Endothelial cell of umbilical vein (primary cell): ENCODE measurements at regions not wholly inside any gene's neighbourhood (a gene's known extent, or its start where the extent isn't known, plus 50 kb on each side); places are given as distances from the start of the nearest gene placed in this dataset.

Source experiments
- BruUV-seq: library from RNA; stranded (reverse); fragments of 400-500 nt; replicated peaks from 2 replicates; lab custom pipeline; 2021; lab: Mats Ljungman, UMichigan
- CTCF ChIA-PET: fragments of 300-600, 350-600 bp; sonication (Branson Sonifier 250); formaldehyde crosslinking; loops from one replicate; lab custom pipeline; 2021; ENCODE audit warnings: antibody characterized with exemption, inconsistent platforms; lab: Charles Lee
- POLR2A ChIA-PET: fragments of 300-600, 350-600 bp; sonication (Branson Sonifier 250); formaldehyde crosslinking; loops from one replicate; lab custom pipeline; 2021; ENCODE audit warnings: antibody characterized with exemption, inconsistent platforms; lab: Charles Lee
- DNase-seq: peaks from one replicate; pipeline ENCODE4 v3.0.0-alpha.2; 2011; ENCODE audit warnings: low read depth, low spot score
- FAIRE-seq: peaks from 2 replicates; lab custom pipeline; 2011; peaks lifted over from hg19 to GRCh38; lab: Jason Lieb, UNC
- H2AFZ ChIP-seq: 2 replicates; pipeline ENCODE4 v1.6.0; 2012; ENCODE audit warnings: low read depth, low read length, control low read depth, inconsistent platforms
- H3K27ac ChIP-seq: 2 replicates; pipeline ENCODE4 v1.5.1; 2011; ENCODE audit warnings: low read depth, mild to moderate bottlenecking, control low read depth, low read length, moderate library complexity; ENCODE audit not compliant: insufficient read depth
- H3K27me3 ChIP-seq, 2 experiments: 2 replicates each; pipeline versions ENCODE4 v1.6.0 to v1.6.1; 2011; ENCODE audit warnings: low read length in 2 of 2, mixed read lengths in 1 of 2; ENCODE audit not compliant: control insufficient read depth in 2 of 2, insufficient read depth in 2 of 2
- H3K36me3 ChIP-seq, 2 experiments: 2 replicates in 1 of 2; 3 replicates in 1 of 2; pipeline ENCODE4 v1.5.1; 2011; ENCODE audit warnings: low read length in 2 of 2, mild to moderate bottlenecking in 1 of 2, moderate library complexity in 1 of 2; ENCODE audit not compliant: control insufficient read depth in 2 of 2, insufficient read depth in 2 of 2; ENCODE audit errors: extremely low read depth in 1 of 2
- H3K4me1 ChIP-seq: 3 replicates; pipeline ENCODE4 v1.5.1; 2011; ENCODE audit warnings: mild to moderate bottlenecking, low read length; ENCODE audit not compliant: control insufficient read depth, insufficient read depth; ENCODE audit errors: extremely low read depth
- H3K4me2 ChIP-seq: 2 replicates; pipeline ENCODE4 v1.6.1; 2011; ENCODE audit warnings: low read length, control low read depth, mixed read lengths; ENCODE audit not compliant: insufficient read depth
- H3K4me3 ChIP-seq, 3 experiments: fragments of 200-600 bp in 1 of 3; sonication (generic), shearing (Covaris generic) in 1 of 3; replicated peaks in 1 of 3; 2 replicates each; pipeline ENCODE4 v1.5.1; 2011 to 2016; ENCODE audit warnings: control low read depth in 3 of 3, low read length in 3 of 3, mild to moderate bottlenecking in 2 of 3, inconsistent platforms in 1 of 3, low read depth in 1 of 3, moderate library complexity in 1 of 3; ENCODE audit not compliant: insufficient read depth in 1 of 3
- H3K79me2 ChIP-seq: 2 replicates; pipeline ENCODE4 v1.6.0; 2012; ENCODE audit warnings: low read length, inconsistent platforms; ENCODE audit not compliant: control insufficient read depth, insufficient read depth
- H3K9ac ChIP-seq: replicated peaks from 2 replicates; pipeline ENCODE3; 2011; ENCODE audit warnings: low read length, control low read depth; ENCODE audit not compliant: insufficient read depth; ENCODE audit errors: extremely low read depth
- H3K9me1 ChIP-seq: replicated peaks from 3 replicates; pipeline ENCODE4 v1.6.0; 2011; ENCODE audit warnings: mild to moderate bottlenecking, low read length; ENCODE audit not compliant: control insufficient read depth, insufficient read depth; ENCODE audit errors: extremely low read depth
- H3K9me3 ChIP-seq: replicated peaks from 2 replicates; pipeline ENCODE4 v1.5.1; 2012; ENCODE audit warnings: low read length, inconsistent platforms; ENCODE audit not compliant: control insufficient read depth, insufficient read depth
- H4K20me1 ChIP-seq: replicated peaks from 2 replicates; pipeline ENCODE3; 2011; ENCODE audit warnings: mild to moderate bottlenecking, low read length; ENCODE audit not compliant: control insufficient read depth, insufficient read depth; ENCODE audit errors: extremely low read depth
- CTCF ChIP-seq, 2 donors: IDR thresholded peaks; 1 replicate in 1 of 2; 2 replicates in 1 of 2; pipeline ENCODE4 v1.5.1; 2011; ENCODE audit warnings: low read length in 2 of 2, mild to moderate bottlenecking in 2 of 2, moderate library complexity in 2 of 2, control low read depth in 1 of 2, inconsistent platforms in 1 of 2, low read depth in 1 of 2; ENCODE audit not compliant: insufficient read depth in 1 of 2; ENCODE audit errors: extremely low read depth in 1 of 2
- EZH2 ChIP-seq: IDR thresholded peaks from 2 replicates; pipeline ENCODE4 v1.6.1; 2012; ENCODE audit warnings: borderline replicate concordance, low read depth, mild to moderate bottlenecking, moderate library complexity, low read length, inconsistent platforms; ENCODE audit not compliant: severe bottlenecking
- FOS ChIP-seq: IDR thresholded peaks from 2 replicates; pipeline ENCODE4 v1.6.1; 2011; ENCODE audit warnings: mild to moderate bottlenecking, low read length, moderate library complexity, borderline replicate concordance; ENCODE audit not compliant: insufficient read depth
- GATA2 ChIP-seq: IDR thresholded peaks from 2 replicates; pipeline ENCODE4 v1.7.0; 2011; ENCODE audit warnings: low read depth, mild to moderate bottlenecking, moderate library complexity, mixed read lengths, low read length; ENCODE audit not compliant: insufficient read length, insufficient read depth
- JUN ChIP-seq: IDR thresholded peaks from 2 replicates; pipeline ENCODE4 v1.6.1; 2011; ENCODE audit warnings: borderline replicate concordance, low read depth; ENCODE audit not compliant: insufficient read length, insufficient read depth
- MAX ChIP-seq: IDR thresholded peaks from 2 replicates; pipeline ENCODE4 v1.6.1; 2011; ENCODE audit not compliant: insufficient read depth, insufficient read length
- MYC ChIP-seq: IDR thresholded peaks from one replicate; pipeline ENCODE4 v1.6.1; 2011; ENCODE audit warnings: mild to moderate bottlenecking, low read depth, low read length
- POLR2A ChIP-seq: IDR thresholded peaks from 2 replicates; pipeline ENCODE4 v1.6.1; 2012; ENCODE audit warnings: low read depth, mild to moderate bottlenecking, control low read depth, low read length
- POLR2AphosphoS5 ChIP-seq: IDR thresholded peaks from 2 replicates; pipeline ENCODE4 v1.6.1; 2012; ENCODE audit warnings: low read depth, mild to moderate bottlenecking, control low read depth, low read length, moderate library complexity; ENCODE audit not compliant: insufficient read depth
- dilution Hi-C: fragments of 300-500 bp; cut with MboI; formaldehyde crosslinking; loops from one replicate; pipeline ENCODE4 v1.15.0; 2019; ENCODE audit warnings: low sequenced_read_pairs; ENCODE audit not compliant: extremely low pct_ligation_motif_present
- intact Hi-C: fragments of 100-400 bp; cut with micrococcal nuclease; formaldehyde crosslinking; loops from one replicate; pipeline ENCODE4 v1.10.0; 2022

GRCh38 chr21:16169102-16169511 is 439.3 kb downstream of the USP25 start:
- Histone ChIP-seq H4K20me1 (no peaks in the 10 kb centered on the region), H3K9me1 (no peaks in the 10 kb centered on the region), H3K9me3 (no peaks in the 10 kb centered on the region), H3K4me3 (no peak overlapping the region), H3K4me2 (no peak overlapping the region), H3K4me1 (no peaks in the 10 kb centered on the region), H2AFZ (peak overlapping the region; percentile 37), H3K79me2 (no peaks in the 10 kb centered on the region), H3K36me3 (no peaks in the 10 kb centered on the region), H3K27ac (no peak overlapping the region), H3K9ac (no peak overlapping the region), H3K27me3 (no peaks in the 10 kb centered on the region)
- DNase-seq = no peak
- ChIA-PET POLR2A (no interaction called here), CTCF (interaction anchor here (2.5 kb wide), 1 partner anchor 25 kb away, joined by 8 read pairs; no protein-coding TSS in a partner anchor)
- intact Hi-C loops = no loop called here
- BruUV-seq = no TSS peak
- no peak for TF ChIP-seq JUN
- no peak for TF ChIP-seq CTCF (IDR thresholded peaks at IDR 0.05; ENCODE audit: extremely low read depth in 1 of 2, insufficient read depth in 1 of 2, low read depth in 1 of 2, low read length in 2 of 2)
- TF ChIP-seq MAX = no peak
- no peak for TF ChIP-seq EZH2
- no peak for TF ChIP-seq MYC
- no peak for TF ChIP-seq POLR2AphosphoS5
- no peak for TF ChIP-seq POLR2A
- no peak for TF ChIP-seq FOS
- TF ChIP-seq GATA2 = no peak
- dilution Hi-C loops = no loop called here
- no peak for FAIRE-seq
